GM12891 (cell line): ENCODE measurements at regions not wholly inside any gene's neighbourhood (a gene's known extent, or its start where the extent isn't known, plus 50 kb on each side); places are given as distances from the start of the nearest gene placed in this dataset.

ENCODE experiments used
- PAX5 ChIP-seq: IDR thresholded peaks from 2 replicates; pipeline ENCODE4 v1.6.1; 2011; ENCODE audit warnings: low read length, moderate library complexity, mild to moderate bottlenecking; ENCODE audit not compliant: insufficient read depth, severe bottlenecking
- POLR2A ChIP-seq: IDR thresholded peaks from 2 replicates; pipeline ENCODE4 v1.6.1; 2011; ENCODE audit warnings: low read depth, low read length, control low read depth
- POLR2AphosphoS5 ChIP-seq: IDR thresholded peaks from 2 replicates; pipeline ENCODE4 v1.6.1; 2011; ENCODE audit warnings: low read depth, low read length, control low read depth
- SPI1 ChIP-seq: IDR thresholded peaks from 2 replicates; pipeline ENCODE4 v1.6.1; 2011; ENCODE audit warnings: low read depth, low read length, control low read depth
- TAF1 ChIP-seq: IDR thresholded peaks from 2 replicates; pipeline ENCODE4 v1.6.1; 2011; ENCODE audit warnings: low read depth, low read length, control low read depth

GRCh38 chr5:149439899-149440542 is 60.9 kb upstream of the IL17B start:
- TF ChIP-seq POLR2A (no peak), POLR2AphosphoS5 (no peak), TAF1 (no peak), PAX5 (no peak), SPI1 (no peak)
